MM.1S (cell line): ENCODE measurements at regions not wholly inside any gene's neighbourhood (a gene's known extent, or its start where the extent isn't known, plus 50 kb on each side); places are given as distances from the start of the nearest gene placed in this dataset.

ENCODE experiments used
- DNase-seq: peaks from one replicate; pipeline ENCODE4 v3.0.0-alpha.2; 2015
- H2AFZ ChIP-seq: fragments of 300-600 bp; sonication (generic); 2 replicates; pipeline ENCODE4 v1.6.0; 2016; ENCODE audit warnings: antibody characterized with exemption, low read length
- H3F3A ChIP-seq: fragments of 300-600 bp; sonication (generic); 2 replicates; pipeline ENCODE4 v1.6.1; 2016; ENCODE audit warnings: mild to moderate bottlenecking, antibody characterized with exemption, low read length, moderate library complexity, mixed read lengths; ENCODE audit not compliant: insufficient read depth
- H3K27ac ChIP-seq: fragments of 300-600 bp; sonication (generic); 2 replicates; pipeline ENCODE4 v1.5.1; 2016; ENCODE audit warnings: mild to moderate bottlenecking, low read length
- H3K27me3 ChIP-seq: fragments of 300-600 bp; sonication (generic); replicated peaks from 2 replicates; pipeline ENCODE4 v1.6.0; 2016; ENCODE audit warnings: low read length; ENCODE audit not compliant: insufficient read depth
- H3K36me3 ChIP-seq: fragments of 300-600 bp; sonication (generic); replicated peaks from 2 replicates; pipeline ENCODE4 v1.6.1; 2016; ENCODE audit warnings: mild to moderate bottlenecking, low read length, mixed read lengths; ENCODE audit not compliant: insufficient read depth
- H3K4me1 ChIP-seq: fragments of 300-600 bp; sonication (generic); 2 replicates; pipeline ENCODE4 v1.6.1; 2016; ENCODE audit warnings: low read length, mixed read lengths
- H3K4me2 ChIP-seq: fragments of 300-600 bp; sonication (generic); 2 replicates; pipeline ENCODE4 v1.6.0; 2016; ENCODE audit warnings: low read depth, low read length
- H3K4me3 ChIP-seq: fragments of 300-600 bp; sonication (generic); 2 replicates; pipeline ENCODE4 v1.5.1; 2016; ENCODE audit warnings: low read length, mixed read lengths
- H3K79me2 ChIP-seq: fragments of 300-600 bp; sonication (generic); 2 replicates; pipeline ENCODE4 v1.6.1; 2016; ENCODE audit warnings: mixed run types, low read length, mixed read lengths
- H3K9ac ChIP-seq: fragments of 300-600 bp; sonication (generic); 2 replicates; pipeline ENCODE4 v1.6.1; 2016; ENCODE audit warnings: low read length, mixed read lengths
- H3K9me2 ChIP-seq: fragments of 300-600 bp; sonication (generic); replicated peaks from 2 replicates; pipeline ENCODE4 v1.6.1; 2016; ENCODE audit warnings: mild to moderate bottlenecking, low read length, mixed read lengths; ENCODE audit not compliant: insufficient read depth
- H3K9me3 ChIP-seq: fragments of 300-600 bp; sonication (generic); replicated peaks from 2 replicates; pipeline ENCODE4 v1.6.1; 2016; ENCODE audit warnings: mild to moderate bottlenecking, low read length, mixed read lengths; ENCODE audit not compliant: insufficient read depth
- H4K20me1 ChIP-seq: fragments of 300-600 bp; sonication (generic); 2 replicates; pipeline ENCODE4 v1.6.1; 2016; ENCODE audit warnings: mild to moderate bottlenecking, low read length, moderate library complexity, mixed read lengths; ENCODE audit not compliant: insufficient read depth
- CTCF ChIP-seq: fragments of 300-600 bp; sonication (generic); IDR thresholded peaks from 2 replicates; pipeline ENCODE4 v1.5.1; 2016; ENCODE audit warnings: antibody characterized with exemption, low read length, mixed read lengths
- EZH2 ChIP-seq: fragments of 300-600 bp; sonication (generic); optimal IDR thresholded peaks from 2 replicates; pipeline ENCODE3; 2017; ENCODE audit warnings: low read depth, mild to moderate bottlenecking, antibody characterized with exemption, low read length, mixed read lengths
- EZH2phosphoT487 ChIP-seq: fragments of 300-600 bp; sonication (generic); IDR thresholded peaks from 2 replicates; pipeline ENCODE4 v1.6.1; 2018; ENCODE audit warnings: antibody characterized with exemption, low read length

DNA sequence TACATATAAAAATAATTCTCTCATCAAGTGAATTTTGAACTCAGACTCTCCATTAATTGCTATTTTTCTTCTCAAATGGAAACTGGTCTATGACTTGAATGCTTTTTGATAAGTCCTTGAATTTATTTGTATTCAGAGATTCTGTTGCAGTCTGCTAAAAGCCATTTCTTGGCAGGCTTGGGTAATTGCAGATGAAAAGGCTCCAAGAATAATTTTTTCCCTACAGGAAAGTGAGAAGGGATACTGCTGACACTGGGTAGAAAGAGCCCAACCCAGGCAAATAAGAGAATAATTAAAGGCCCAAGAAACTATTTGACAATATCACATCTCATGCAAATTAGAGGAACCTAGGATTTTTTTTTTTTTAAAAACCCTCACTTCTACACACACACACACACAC lies 246.5 kb upstream of the DDI1 start:
- Histone ChIP-seq H3K27ac (no peak overlapping the region), H3K4me1 (no peaks in the 10 kb centered on the region), H2AFZ (no peak overlapping the region), H3K4me3 (no peak overlapping the region), H3K9me3 (no peaks in the 10 kb centered on the region), H3K36me3 (no peaks in the 10 kb centered on the region), H3K9me2 (no peaks in the 10 kb centered on the region), H3K27me3 (no peaks in the 10 kb centered on the region), H3F3A (no peaks in the 10 kb centered on the region), H3K79me2 (no peaks in the 10 kb centered on the region), H3K9ac (no peak overlapping the region), H4K20me1 (no peaks in the 10 kb centered on the region), H3K4me2 (no peak overlapping the region)
- no peak for DNase-seq
- TF ChIP-seq CTCF, result no peak
- no peak for TF ChIP-seq EZH2
- TF ChIP-seq EZH2phosphoT487, result no peak

DNA sequence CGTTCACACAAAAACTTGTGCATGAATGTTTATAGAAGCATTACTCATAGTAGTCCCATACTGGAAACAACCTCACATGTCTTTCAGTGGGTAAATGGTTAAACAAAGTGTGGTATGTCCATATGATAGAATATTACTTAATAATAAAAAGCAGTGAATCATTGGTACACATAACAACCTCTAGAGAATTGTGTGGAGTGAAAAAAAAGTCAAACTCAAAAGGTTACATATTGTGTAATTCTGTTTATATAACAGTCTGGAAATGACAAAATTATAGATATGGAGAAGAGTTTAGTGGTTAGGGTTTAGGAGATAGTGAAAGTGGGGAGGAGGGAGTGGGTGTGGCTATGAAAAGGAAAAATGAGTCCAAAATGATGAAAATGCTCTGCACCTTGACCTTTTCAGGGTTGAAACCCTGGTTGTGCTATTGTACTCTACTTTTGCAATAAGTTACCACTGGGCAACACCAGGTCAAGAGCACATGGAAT lies 243.4 kb upstream of the DDI1 start:
- Histone ChIP-seq H4K20me1 (no peaks in the 10 kb centered on the region), H3K79me2 (no peaks in the 10 kb centered on the region), H3K9ac (no peak overlapping the region), H3K4me1 (peaks cover 9% of the 10 kb centered on the region), H3K27ac (no peak overlapping the region), H3K9me3 (no peaks in the 10 kb centered on the region), H3K4me2 (no peak overlapping the region), H3K36me3 (no peaks in the 10 kb centered on the region), H3K9me2 (no peaks in the 10 kb centered on the region), H3K4me3 (no peak overlapping the region), H3F3A (peaks cover 2% of the 10 kb centered on the region; the same call in 1 of the 2 replicates), H2AFZ (no peak overlapping the region), H3K27me3 (no peaks in the 10 kb centered on the region)
- no peak for TF ChIP-seq EZH2phosphoT487
- no peak for TF ChIP-seq EZH2
- TF ChIP-seq CTCF, result no peak
- no peak for DNase-seq

DNA sequence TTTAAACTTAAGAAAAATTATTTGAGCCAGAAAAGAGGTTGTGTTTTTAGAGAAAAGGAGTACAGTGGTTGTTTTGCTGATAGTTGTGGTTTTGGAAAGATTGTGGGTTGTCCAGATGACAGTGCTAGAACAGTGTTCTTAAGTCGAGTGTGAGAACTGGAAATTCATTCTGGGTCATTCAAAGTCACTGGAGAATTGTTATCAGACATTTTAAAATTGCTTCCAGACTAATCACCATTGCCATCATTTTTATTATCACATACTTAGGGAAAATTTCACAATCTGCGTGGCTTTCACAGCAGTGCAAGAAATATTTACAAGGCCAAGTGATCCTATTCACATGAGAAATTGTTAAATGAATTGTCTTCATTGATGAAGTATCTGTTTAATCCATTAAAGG lies 242.2 kb upstream of the DDI1 start:
- Histone ChIP-seq H3F3A (peaks cover 4% of the 10 kb centered on the region; the same call in 1 of the 2 replicates), H3K4me2 (no peak overlapping the region), H3K79me2 (no peaks in the 10 kb centered on the region), H3K4me3 (no peak overlapping the region), H3K9me3 (no peaks in the 10 kb centered on the region), H3K4me1 (peaks cover 18% of the 10 kb centered on the region), H3K36me3 (no peaks in the 10 kb centered on the region), H3K9me2 (no peaks in the 10 kb centered on the region), H2AFZ (no peak overlapping the region), H3K9ac (no peak overlapping the region), H3K27ac (no peak overlapping the region), H4K20me1 (no peaks in the 10 kb centered on the region), H3K27me3 (no peaks in the 10 kb centered on the region)
- TF ChIP-seq EZH2 (no peak), CTCF (no peak), EZH2phosphoT487 (no peak)
- DNase-seq, result no peak
